Lung (tissue), 11 donors: ENCODE measurements at regions not wholly inside any gene's neighbourhood (a gene's known extent, or its start where the extent isn't known, plus 50 kb on each side); places are given as distances from the start of the nearest gene placed in this dataset.

Experiments
- ATAC-seq: fragments of 200-7000 bp; cut with Tn5 transposase; one replicate; pipeline ENCODE4 v1.9.1; 2020; ENCODE audit warnings: moderate number of reproducible peaks; ENCODE audit not compliant: insufficient read depth, low FRiP score
- DNase-seq, 3 donors: peaks; one replicate each; pipeline ENCODE4 v3.0.0-alpha.2; 2013 to 2017
- H3K27ac ChIP-seq, 2 donors: one replicate each; pipeline ENCODE4 v1.5.1; 2013; ENCODE audit warnings: mild to moderate bottlenecking in 2 of 2, moderate library complexity in 2 of 2, control low read depth in 1 of 2, inconsistent platforms in 1 of 2, low read depth in 1 of 2, low read length in 1 of 2
- H3K27me3 ChIP-seq, 3 donors: one replicate each; pipeline ENCODE4 v1.5.1; 2013; ENCODE audit warnings: low read length in 2 of 3; ENCODE audit not compliant: control insufficient read depth in 3 of 3, insufficient read depth in 3 of 3
- H3K36me3 ChIP-seq, 4 donors: one replicate each; pipeline ENCODE4 v1.5.1; 2013; ENCODE audit warnings: low read length in 4 of 4, mild to moderate bottlenecking in 1 of 4, moderate library complexity in 1 of 4; ENCODE audit not compliant: control insufficient read depth in 4 of 4, insufficient read depth in 4 of 4
- H3K4me1 ChIP-seq, 5 donors: one replicate each; pipeline ENCODE4 v1.5.1; 2013; ENCODE audit warnings: low read length in 5 of 5, mild to moderate bottlenecking in 2 of 5, moderate library complexity in 1 of 5; ENCODE audit not compliant: control insufficient read depth in 5 of 5, insufficient read depth in 5 of 5
- H3K4me3 ChIP-seq: one replicate; pipeline ENCODE4 v1.5.1; 2013; ENCODE audit warnings: mild to moderate bottlenecking, control low read depth, moderate library complexity
- H3K9ac ChIP-seq, 2 donors: one replicate each; pipeline ENCODE4 v1.5.1; 2013; ENCODE audit warnings: low read length in 2 of 2, control low read depth in 1 of 2; ENCODE audit not compliant: insufficient read depth in 1 of 2
- H3K9me3 ChIP-seq, 4 donors: one replicate each; pipeline ENCODE4 v1.5.1; 2013; ENCODE audit warnings: low read length in 3 of 4, mild to moderate bottlenecking in 1 of 4, moderate library complexity in 1 of 4; ENCODE audit not compliant: control insufficient read depth in 4 of 4, insufficient read depth in 3 of 4
- CTCF ChIP-seq: IDR thresholded peaks from 2 replicates; pipeline ENCODE4 v1.5.1; 2012; ENCODE audit warnings: mild to moderate bottlenecking; ENCODE audit errors: control extremely low read depth, extremely low read depth
- WGBS, 2 donors: extraction: QIAGEN DNeasy Blood & Tissue Kit; methylation state at CpG; one replicate each; pipeline ENCODE4 v1.1.7; 2013; 5-methylcytosine and 5-hydroxymethylcytosine counted together
- donor health status: control.
- donor health status: control.
- donor health status: Bipolar disorder and iron deficiency.
- donor health status: healthy.
- donor health status: DM: yes; HTN: yes; CAD: no.

- no peak for DNase-seq
- H3K27ac ChIP-seq = no peak overlapping the region
- no peaks in the 10 kb centered on the region for H3K36me3 ChIP-seq
- H3K4me3 ChIP-seq = no peak overlapping the region
- H3K9ac ChIP-seq = no peak overlapping the region
- H3K9me3 ChIP-seq = no peaks in the 10 kb centered on the region
- no peak for ATAC-seq
- H3K27me3 ChIP-seq = no peaks in the 10 kb centered on the region
- TF ChIP-seq CTCF = no peak
- no peaks in the 10 kb centered on the region for H3K4me1 ChIP-seq
Measured at GRCh38 chr4:173475751-173476150, 54.3 kb downstream of the HAND2 start.

- Histone ChIP-seq H3K27me3 (no peaks in the 10 kb centered on the region), H3K4me1 (no peaks in the 10 kb centered on the region), H3K27ac (no peak overlapping the region), H3K9me3 (no peaks in the 10 kb centered on the region), H3K4me3 (no peak overlapping the region), H3K36me3 (no peaks in the 10 kb centered on the region), H3K9ac (no peak overlapping the region)
- DNase-seq = no peak
- no peak for ATAC-seq
- TF ChIP-seq CTCF = no peak
- 92 to 93% methylated on average over 7 of the region's 7 CpGs for WGBS, 2 donors
Measured at GRCh38 chr4:173469622-173470021, 60.4 kb downstream of the HAND2 start.

GRCh38 chr4:173468314-173468713, 61.7 kb downstream of the HAND2 start:
- no peaks in the 10 kb centered on the region for H3K36me3 ChIP-seq
- DNase-seq (no peak), ATAC-seq (no peak)
- no peaks in the 10 kb centered on the region for H3K27me3 ChIP-seq
- H3K27ac ChIP-seq = no peak overlapping the region
- H3K9me3 ChIP-seq = no peaks in the 10 kb centered on the region
- no peaks in the 10 kb centered on the region for H3K4me1 ChIP-seq
- H3K4me3 ChIP-seq = no peak overlapping the region
- TF ChIP-seq CTCF = no peak
- no peak overlapping the region for H3K9ac ChIP-seq

- Histone ChIP-seq H3K36me3 (no peaks in the 10 kb centered on the region), H3K9me3 (no peaks in the 10 kb centered on the region), H3K27me3 (no peaks in the 10 kb centered on the region), H3K9ac (no peak overlapping the region), H3K27ac (no peak overlapping the region), H3K4me1 (no peaks in the 10 kb centered on the region), H3K4me3 (no peak overlapping the region)
- no peak for DNase-seq
- ATAC-seq = no peak
- TF ChIP-seq CTCF = no peak
- WGBS, 2 donors = 75 to 86% methylated on average over 2 of the region's 2 CpGs
Measured at GRCh38 chr4:173466101-173466500, 63.9 kb downstream of the HAND2 start.
